MG63 (cell line): ENCODE measurements at regions not wholly inside any gene's neighbourhood (a gene's known extent, or its start where the extent isn't known, plus 50 kb on each side); places are given as distances from the start of the nearest gene placed in this dataset.
A peak's percentile ranks its signal among the peaks of the same experiment; 100 is the strongest.

Experiments
- DNase-seq: peaks from one replicate; pipeline ENCODE4 v3.0.0-alpha.2; 2020
- H3K27me3 ChIP-seq: fragments of 250-450 bp; sonication (Bioruptor Pico); 2 replicates; pipeline ENCODE4 v1.5.1; 2020; ENCODE audit warnings: mild to moderate bottlenecking, moderate library complexity
- H3K36me3 ChIP-seq: fragments of 250-450 bp; sonication (Bioruptor Pico); 2 replicates; pipeline ENCODE4 v1.5.1; 2020; ENCODE audit warnings: mild to moderate bottlenecking, moderate library complexity
- H3K4me3 ChIP-seq: fragments of 250-450 bp; sonication (Bioruptor Pico); 2 replicates; pipeline ENCODE4 v1.5.1; 2020; ENCODE audit warnings: mild to moderate bottlenecking, moderate library complexity
- H3K9me3 ChIP-seq: fragments of 250-450 bp; sonication (Bioruptor Pico); 2 replicates; pipeline ENCODE4 v1.5.1; 2020; ENCODE audit warnings: mild to moderate bottlenecking, moderate library complexity

DNA sequence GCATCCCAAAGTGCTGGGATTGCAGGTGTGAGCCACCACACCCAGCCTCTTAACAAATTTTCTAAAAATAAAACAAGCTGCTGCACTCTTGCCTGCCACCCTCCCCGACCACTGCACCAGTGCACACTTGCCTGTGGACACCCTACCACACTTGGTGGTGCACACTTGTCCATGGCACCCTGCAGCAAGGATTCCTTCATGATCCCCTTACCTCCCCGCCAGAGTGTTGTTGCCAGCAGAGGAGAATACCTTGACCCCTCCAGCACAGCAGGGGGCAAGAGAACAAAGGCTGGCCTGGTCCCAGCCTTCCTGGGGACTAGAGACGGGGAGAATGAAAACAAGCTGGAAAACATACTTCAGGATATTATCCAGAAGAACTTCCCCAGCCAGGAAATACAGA lies 65.9 kb upstream of the KCND2 start:
- DNase-seq = no peak
- Histone ChIP-seq H3K27me3 (no peaks in the 10 kb centered on the region), H3K36me3 (no peaks in the 10 kb centered on the region), H3K9me3 (no peaks in the 10 kb centered on the region), H3K4me3 (no peak overlapping the region)

DNA sequence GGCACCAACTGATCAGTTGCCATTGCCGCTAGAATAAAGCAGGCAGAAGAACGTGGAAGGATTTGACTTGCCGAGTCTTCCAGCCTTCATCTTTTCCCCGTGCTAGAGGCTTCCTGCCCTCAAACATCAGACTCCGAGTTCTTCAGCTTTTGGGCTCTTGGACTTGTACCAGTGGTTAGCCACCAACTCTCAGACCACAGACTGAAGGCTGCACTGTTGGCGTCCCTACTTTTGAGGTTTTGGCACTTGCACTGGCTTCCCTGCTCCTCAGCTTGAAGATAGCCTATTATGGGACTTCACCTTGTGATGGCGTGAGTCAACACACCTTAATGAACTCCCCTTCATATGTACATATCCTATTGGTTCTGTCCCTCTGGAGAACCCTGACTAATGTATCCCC lies 57.3 kb upstream of the KCND2 start:
- H3K4me3 ChIP-seq = no peak overlapping the region
- DNase-seq = no peak
- no peaks in the 10 kb centered on the region for H3K9me3 ChIP-seq
- H3K27me3 ChIP-seq = no peaks in the 10 kb centered on the region
- H3K36me3 ChIP-seq = no peaks in the 10 kb centered on the region

DNA sequence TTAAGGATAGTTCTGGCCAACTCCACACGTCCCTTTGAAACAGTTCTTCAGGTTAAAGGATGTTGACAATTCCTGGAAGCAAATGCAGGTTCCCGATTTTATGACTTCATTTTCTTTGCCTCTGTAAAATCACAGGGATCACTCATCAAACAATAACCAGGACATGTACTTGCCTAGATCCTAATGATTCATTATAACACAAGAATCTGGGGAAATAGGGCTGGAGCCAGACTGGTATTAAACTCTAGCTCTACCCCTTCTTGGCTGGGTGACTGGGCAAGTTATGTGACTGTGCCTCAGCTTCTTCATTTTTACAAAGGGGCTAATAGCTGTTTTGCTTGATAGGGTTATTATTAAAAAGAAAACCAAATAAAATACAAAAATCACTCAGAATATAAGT lies 56.0 kb upstream of the KCND2 start:
- no peak for DNase-seq
- no peaks in the 10 kb centered on the region for H3K27me3 ChIP-seq
- H3K36me3 ChIP-seq = no peaks in the 10 kb centered on the region
- H3K9me3 ChIP-seq = no peaks in the 10 kb centered on the region
- H3K4me3 ChIP-seq = no peak overlapping the region

DNA sequence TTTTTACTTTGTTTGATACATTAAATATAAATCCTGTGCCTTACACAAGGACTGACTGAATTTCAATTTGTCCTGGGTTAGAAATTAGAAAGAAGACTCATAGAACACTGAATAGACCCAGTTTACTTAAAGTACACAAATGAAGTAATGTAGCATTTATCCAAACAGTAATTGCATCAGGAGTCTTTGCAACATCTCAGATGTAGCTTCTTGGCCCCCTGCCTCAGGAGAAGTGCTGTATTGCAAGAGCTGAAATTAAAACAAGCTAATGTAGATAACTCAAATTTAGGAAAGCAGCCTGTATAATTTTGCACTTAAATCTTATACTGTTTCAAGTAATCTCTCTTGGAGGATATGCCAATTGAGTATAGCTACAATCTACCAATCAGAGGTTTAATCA lies 54.3 kb upstream of the KCND2 start:
- H3K4me3 ChIP-seq = no peak overlapping the region
- H3K27me3 ChIP-seq = no peaks in the 10 kb centered on the region
- no peaks in the 10 kb centered on the region for H3K36me3 ChIP-seq
- H3K9me3 ChIP-seq = no peaks in the 10 kb centered on the region
- DNase-seq = peak; percentile 1

DNA sequence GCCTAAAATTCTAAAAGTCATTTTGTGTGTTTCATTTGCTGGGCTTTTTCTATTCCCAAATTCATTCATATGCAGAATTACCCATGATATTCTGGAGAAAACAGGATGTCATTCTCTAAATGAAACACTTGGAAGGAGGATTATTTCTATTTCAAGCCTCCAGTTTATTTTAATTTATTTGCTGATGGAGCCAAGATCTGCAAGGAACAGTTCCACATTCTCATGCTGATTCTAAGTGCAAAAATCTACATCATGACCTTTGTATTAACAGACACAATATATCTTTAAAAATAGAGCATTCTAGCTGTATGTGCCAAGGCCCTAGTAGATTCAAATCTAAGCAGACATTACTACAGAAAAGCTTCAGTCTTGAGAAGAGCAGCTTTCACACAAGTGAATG lies 51.3 kb upstream of the KCND2 start:
- H3K36me3 ChIP-seq = no peaks in the 10 kb centered on the region
- H3K9me3 ChIP-seq = no peaks in the 10 kb centered on the region
- no peak for DNase-seq
- no peaks in the 10 kb centered on the region for H3K27me3 ChIP-seq
- H3K4me3 ChIP-seq = no peak overlapping the region
